SK-N-SH (cell line): ENCODE measurements at regions not wholly inside any gene's neighbourhood (a gene's known extent, or its start where the extent isn't known, plus 50 kb on each side); places are given as distances from the start of the nearest gene placed in this dataset.
A peak's percentile ranks its signal among the peaks of the same experiment; 100 is the strongest.

Experiments used
- CTCF ChIA-PET: fragments of 300-600, 350-600 bp; formaldehyde crosslinking; extraction: SDS; loops from one replicate; lab custom pipeline; 2021; lab: Yijun Ruan, JAX
- POLR2A ChIA-PET: fragments of 350-600 bp; sonication (Branson Sonifier 250); formaldehyde crosslinking; extraction: SDS; loops from one replicate; lab custom pipeline; 2020; ENCODE audit warnings: antibody characterized with exemption, inconsistent platforms; lab: Yijun Ruan, JAX
- DNase-seq: peaks from one replicate; pipeline ENCODE4 v3.0.0; 2012
- H2AFZ ChIP-seq: fragments of 200-600 bp; sonication (generic); 2 replicates; pipeline ENCODE4 v1.8.1; 2016; ENCODE audit warnings: antibody characterized with exemption, mild to moderate bottlenecking, low read depth
- H3F3A ChIP-seq: fragments of 200-600 bp; sonication (generic); replicated peaks from 2 replicates; pipeline ENCODE3; 2016; ENCODE audit warnings: antibody characterized with exemption, mild to moderate bottlenecking; ENCODE audit not compliant: insufficient read depth
- H3K27ac ChIP-seq, 2 experiments: fragments of 200-500 bp in 1 of 2; fragments of 200-600 bp in 1 of 2; sonication (Bioruptor generic) in 1 of 2; sonication (generic), shearing (Covaris generic) in 1 of 2; 2 replicates each; pipeline versions ENCODE4 v1.5.1 to v1.6.1; 2014 to 2016; ENCODE audit warnings: low read depth in 2 of 2, inconsistent platforms in 1 of 2, low read length in 1 of 2, mild to moderate bottlenecking in 1 of 2, mixed read lengths in 1 of 2
- H3K27me3 ChIP-seq: fragments of 200-600 bp; sonication (generic), shearing (Covaris generic); 2 replicates; pipeline ENCODE4 v1.6.1; 2016; ENCODE audit warnings: mixed run types; ENCODE audit not compliant: insufficient read depth
- H3K36me3 ChIP-seq, 2 experiments: fragments of 200-500 bp in 1 of 2; fragments of 200-600 bp in 1 of 2; sonication (Bioruptor generic) in 1 of 2; sonication (generic) in 1 of 2; replicated peaks in 1 of 2; 2 replicates each; pipeline versions ENCODE3 to v1.5.1; 2014 to 2016; ENCODE audit warnings: low read length in 1 of 2, mild to moderate bottlenecking in 1 of 2; ENCODE audit not compliant: insufficient read depth in 2 of 2, control insufficient read depth in 1 of 2
- H3K4me1 ChIP-seq, 2 experiments: fragments of 200-500 bp in 1 of 2; fragments of 200-600 bp in 1 of 2; sonication (Bioruptor generic) in 1 of 2; sonication (generic), shearing (Covaris generic) in 1 of 2; 2 replicates each; pipeline versions ENCODE4 v1.5.1 to v1.6.1; 2014 to 2016; ENCODE audit warnings: low read depth in 1 of 2, low read length in 1 of 2, mixed run types in 1 of 2; ENCODE audit not compliant: insufficient read depth in 2 of 2, control insufficient read depth in 1 of 2
- H3K4me2 ChIP-seq: fragments of 200-600 bp; sonication (generic), shearing (Covaris generic); 2 replicates; pipeline ENCODE4 v1.6.1; 2017; ENCODE audit warnings: mixed run types
- H3K4me3 ChIP-seq, 2 experiments: fragments of 200-500 bp in 1 of 2; fragments of 200-600 bp in 1 of 2; sonication (Bioruptor generic) in 1 of 2; sonication (generic), shearing (Covaris generic) in 1 of 2; 2 replicates each; pipeline versions ENCODE4 v1.5.1 to v1.8.1; 2014 to 2016; ENCODE audit warnings: low read depth in 2 of 2, inconsistent platforms in 1 of 2, low read length in 1 of 2, mild to moderate bottlenecking in 1 of 2, mixed read lengths in 1 of 2, moderate library complexity in 1 of 2
- H3K79me2 ChIP-seq: fragments of 200-600 bp; sonication (generic); 2 replicates; pipeline ENCODE4 v1.8.1; 2017; ENCODE audit warnings: mild to moderate bottlenecking; ENCODE audit not compliant: insufficient read depth
- H3K9ac ChIP-seq: fragments of 200-600 bp; sonication (generic); 2 replicates; pipeline ENCODE4 v1.6.1; 2017; ENCODE audit warnings: mixed run types
- H3K9me2 ChIP-seq: fragments of 200-600 bp; sonication (generic); 2 replicates; pipeline ENCODE4 v1.6.1; 2017; ENCODE audit warnings: mixed run types
- H3K9me3 ChIP-seq: fragments of 200-600 bp; sonication (generic); 2 replicates; pipeline ENCODE4 v1.6.1; 2017; ENCODE audit warnings: mixed run types, mild to moderate bottlenecking, moderate library complexity
- H4K20me1 ChIP-seq: fragments of 200-600 bp; sonication (generic); 2 replicates; pipeline ENCODE4 v1.6.1; 2017; ENCODE audit warnings: mild to moderate bottlenecking, mixed run types; ENCODE audit not compliant: insufficient read depth
- CTCF ChIP-seq: fragments of 200-600 bp; sonication (generic); IDR thresholded peaks from 2 replicates; pipeline ENCODE4 v1.6.1; 2017; ENCODE audit warnings: antibody characterized with exemption, mild to moderate bottlenecking, moderate library complexity
- FOSL2 ChIP-seq: IDR thresholded peaks from 2 replicates; pipeline ENCODE4 v1.4.0; 2012; ENCODE audit warnings: low read depth, mild to moderate bottlenecking, moderate library complexity, borderline replicate concordance
- NFIC ChIP-seq: IDR thresholded peaks from 2 replicates; pipeline ENCODE4 v1.4.0; 2012; ENCODE audit warnings: borderline replicate concordance
- RAD21 ChIP-seq: IDR thresholded peaks from 2 replicates; pipeline ENCODE4 v1.6.1; 2012; ENCODE audit warnings: mild to moderate bottlenecking, low read length
- RFX5 ChIP-seq: IDR thresholded peaks from 2 replicates; pipeline ENCODE4 v1.6.1; 2012; ENCODE audit warnings: mild to moderate bottlenecking, improper control_type of control experiment, low read length
- TEAD4 ChIP-seq: IDR thresholded peaks from 2 replicates; pipeline ENCODE4 v1.4.0; 2012; ENCODE audit warnings: mild to moderate bottlenecking, borderline replicate concordance; ENCODE audit not compliant: insufficient read depth
- USF1 ChIP-seq: IDR thresholded peaks from 2 replicates; pipeline ENCODE4 v1.4.0; 2012; ENCODE audit warnings: low read depth, borderline replicate concordance
- WGBS: methylation state at CpG from one replicate; pipeline ENCODE4 v1.1.6; 2017; ENCODE audit warnings: low lambda C conversion rate; 5-methylcytosine and 5-hydroxymethylcytosine counted together

GRCh38 chr1:196063952-196064351, 544.3 kb downstream of the KCNT2 start:
- H3K79me2 ChIP-seq: no peaks in the 10 kb centered on the region
- CTCF ChIA-PET: no interaction called here

GRCh38 chr1:196063294-196063693, 544.9 kb downstream of the KCNT2 start:
- 40% methylated on average over 3 of the region's 3 CpGs for WGBS
- H3K9me3 ChIP-seq: no peaks in the 10 kb centered on the region
- no peaks in the 10 kb centered on the region for H3K79me2 ChIP-seq
- CTCF ChIA-PET: interaction anchor here (0.6 kb wide), 1 partner anchor 163 kb away, joined by 3 read pairs; no protein-coding TSS in a partner anchor
- H2AFZ ChIP-seq: no peak overlapping the region
- H4K20me1 ChIP-seq: no peaks in the 10 kb centered on the region
- H3K9ac ChIP-seq: no peak overlapping the region
- H3K27me3 ChIP-seq: no peaks in the 10 kb centered on the region
- H3K4me3 ChIP-seq: no peak overlapping the region
- no peaks in the 10 kb centered on the region for H3K9me2 ChIP-seq
- H3K27ac ChIP-seq: no peak overlapping the region
- no peaks in the 10 kb centered on the region for H3K36me3 ChIP-seq
- no peaks in the 10 kb centered on the region; a peak in 1 of 4 replicates for H3K4me1 ChIP-seq
- peak overlapping the region; percentile 10; the same call in 1 of the 2 replicates for H3K4me2 ChIP-seq
- POLR2A ChIA-PET: no interaction called here
- TF ChIP-seq FOSL2: 0 out of 2 replicates have a peak, but pooled peaks have one; percentile 5
- no peak for TF ChIP-seq TEAD4
- no peak for TF ChIP-seq RAD21
- TF ChIP-seq NFIC: peak; percentile 31; the same call in 1 of the 2 replicates
- no peaks in the 10 kb centered on the region for H3F3A ChIP-seq
- no peak for DNase-seq

More at GRCh38 chr1:196063952-196064351, 544.3 kb downstream of the KCNT2 start:
- no peak for DNase-seq
- Histone ChIP-seq H4K20me1 (no peaks in the 10 kb centered on the region), H3K36me3 (no peaks in the 10 kb centered on the region), H3K4me2 (no peak overlapping the region), H3K27ac (no peak overlapping the region), H3K9ac (no peak overlapping the region), H3K27me3 (no peaks in the 10 kb centered on the region), H3K9me2 (no peaks in the 10 kb centered on the region), H2AFZ (no peak overlapping the region), H3F3A (no peaks in the 10 kb centered on the region), H3K4me3 (no peak overlapping the region), H3K4me1 (no peaks in the 10 kb centered on the region; a peak in 1 of 4 replicates), H3K9me3 (no peaks in the 10 kb centered on the region)
- POLR2A ChIA-PET: no interaction called here
- TF ChIP-seq CTCF (no peak), RAD21 (no peak), RFX5 (no peak)
- 48% methylated on average over 2 of the region's 2 CpGs for WGBS

- ChIA-PET POLR2A (no interaction called here), CTCF (interaction anchor here (1.2 kb wide), 1 partner anchor 38 kb away, joined by 3 read pairs; no protein-coding TSS in a partner anchor)
- H3K79me2 ChIP-seq: no peaks in the 10 kb centered on the region
- H3K36me3 ChIP-seq: no peaks in the 10 kb centered on the region
- no peak overlapping the region for H2AFZ ChIP-seq
- no peak for DNase-seq
- TF ChIP-seq FOSL2 (no peak), RAD21 (no peak), USF1 (no peak)
- TF ChIP-seq, all 33 proteins: peak for 0
- Histone ChIP-seq H3F3A (no peaks in the 10 kb centered on the region), H3K9ac (no peak overlapping the region), H4K20me1 (no peaks in the 10 kb centered on the region), H3K27me3 (no peaks in the 10 kb centered on the region), H3K9me3 (no peaks in the 10 kb centered on the region), H3K4me3 (no peak overlapping the region), H3K9me2 (no peaks in the 10 kb centered on the region), H3K4me2 (no peak overlapping the region), H3K27ac (no peak overlapping the region), H3K4me1 (no peaks in the 10 kb centered on the region; a peak in 1 of 4 replicates)
Measured at GRCh38 chr1:196060539-196060938, 547.7 kb downstream of the KCNT2 start.
